Middle frontal gyrus (tissue), 1 donor: ENCODE measurements at regions not wholly inside any gene's neighbourhood (a gene's known extent, or its start where the extent isn't known, plus 50 kb on each side); places are given as distances from the start of the nearest gene placed in this dataset.
A peak's percentile ranks its signal among the peaks of the same experiment; 100 is the strongest.

Experiments used
- DNase-seq: peaks from one replicate; pipeline ENCODE4 v3.0.0-alpha.2; 2015; ENCODE audit warnings: low spot score; ENCODE audit errors: extremely low spot score

GRCh38 chr10:2951235-2951835 is 116.0 kb upstream of the PFKP start:
- no peak for DNase-seq

GRCh38 chr10:2950546-2950945 is 116.8 kb upstream of the PFKP start:
- DNase-seq, result no peak

GRCh38 chr10:2949948-2950354 is 117.4 kb upstream of the PFKP start:
- DNase-seq, result no peak

GRCh38 chr10:2949221-2949947 is 118.0 kb upstream of the PFKP start:
- no peak for DNase-seq

GRCh38 chr10:2948127-2948854 is 119.1 kb upstream of the PFKP start:
- DNase-seq, result no peak

- DNase-seq, result no peak
These were observed 122.6 kb upstream of the PFKP start for GRCh38 chr10:2944788-2945187.

GRCh38 chr10:2943932-2944614 is 123.3 kb upstream of the PFKP start:
- no peak for DNase-seq

- no peak for DNase-seq
These were observed 124.4 kb upstream of the PFKP start for GRCh38 chr10:2942938-2943337.

GRCh38 chr10:2938869-2939268 is 128.5 kb upstream of the PFKP start:
- no peak for DNase-seq

GRCh38 chr10:2936816-2937215 is 130.5 kb upstream of the PFKP start:
- no peak for DNase-seq

- DNase-seq, result no peak
These were observed 131.5 kb upstream of the PFKP start for GRCh38 chr10:2935647-2936386.

- no peak for DNase-seq
These were observed 133.4 kb upstream of the PFKP start for GRCh38 chr10:2933924-2934323.

GRCh38 chr10:2933519-2933918 is 133.8 kb upstream of the PFKP start:
- no peak for DNase-seq

- no peak for DNase-seq
These were observed 134.3 kb upstream of the PFKP start for GRCh38 chr10:2933071-2933470.

- DNase-seq, result no peak
These were observed 137.7 kb upstream of the PFKP start for GRCh38 chr10:2929480-2930258.

GRCh38 chr10:2927958-2928840 is 139.1 kb upstream of the PFKP start:
- DNase-seq, result peak; percentile 39

- no peak for DNase-seq
These were observed 140.3 kb upstream of the PFKP start for GRCh38 chr10:2926918-2927660.

- no peak for DNase-seq
These were observed 141.7 kb upstream of the PFKP start for GRCh38 chr10:2925631-2926030.

GRCh38 chr10:2924431-2924830 is 142.9 kb upstream of the PFKP start:
- DNase-seq, result no peak
